NCI-H187 treated with DMSO at 0.1 percent for 48 hours (cell line): ENCODE measurements at regions not wholly inside any gene's neighbourhood (a gene's known extent, or its start where the extent isn't known, plus 50 kb on each side); places are given as distances from the start of the nearest gene placed in this dataset.

Source experiments
- DNase-seq: peaks from one replicate; lab custom pipeline; 2025; lab: John Stamatoyannopoulos, UW

GRCh38 chr12:127680516-127680915 lies 586.5 kb upstream of the TMEM132C start:
- DNase-seq: no peak

GRCh38 chr12:127681151-127681754 lies 585.7 kb upstream of the TMEM132C start:
- DNase-seq: no peak

- no peak for DNase-seq
These were observed 581.5 kb upstream of the TMEM132C start for GRCh38 chr12:127685491-127685890.

- no peak for DNase-seq
These were observed 581.0 kb upstream of the TMEM132C start for GRCh38 chr12:127685931-127686330.

- no peak for DNase-seq
These were observed 579.8 kb upstream of the TMEM132C start for GRCh38 chr12:127687181-127687580.

DNA sequence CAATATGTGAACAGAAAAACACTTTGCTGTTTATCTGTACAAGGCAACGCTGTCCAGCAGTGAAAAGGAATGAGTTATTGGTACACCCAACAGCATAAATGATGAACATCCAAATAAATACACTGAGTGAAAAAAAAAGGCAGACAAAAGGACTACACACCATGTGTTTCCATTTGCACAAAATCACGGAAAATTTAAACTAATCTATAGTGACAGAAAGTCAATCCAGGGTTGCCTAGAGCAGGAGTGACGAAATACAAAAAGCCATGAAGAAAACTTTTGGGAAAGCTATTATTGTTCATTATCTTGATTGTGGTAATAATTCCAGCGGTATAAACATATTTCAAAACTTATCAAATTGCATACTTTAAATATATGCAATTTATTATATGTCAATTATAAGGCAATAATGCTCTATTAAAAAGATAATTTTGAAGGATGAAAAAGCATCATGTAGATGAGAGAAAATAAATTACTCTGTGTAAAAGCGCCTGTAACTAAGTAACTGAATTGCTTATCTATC lies 578.0 kb upstream of the TMEM132C start:
- no peak for DNase-seq

GRCh38 chr12:127690161-127690560 lies 576.8 kb upstream of the TMEM132C start:
- no peak for DNase-seq

GRCh38 chr12:127696963-127697362 lies 570.0 kb upstream of the TMEM132C start:
- DNase-seq: no peak

- DNase-seq: no peak
These were observed 563.9 kb upstream of the TMEM132C start for GRCh38 chr12:127703026-127703425.

DNA sequence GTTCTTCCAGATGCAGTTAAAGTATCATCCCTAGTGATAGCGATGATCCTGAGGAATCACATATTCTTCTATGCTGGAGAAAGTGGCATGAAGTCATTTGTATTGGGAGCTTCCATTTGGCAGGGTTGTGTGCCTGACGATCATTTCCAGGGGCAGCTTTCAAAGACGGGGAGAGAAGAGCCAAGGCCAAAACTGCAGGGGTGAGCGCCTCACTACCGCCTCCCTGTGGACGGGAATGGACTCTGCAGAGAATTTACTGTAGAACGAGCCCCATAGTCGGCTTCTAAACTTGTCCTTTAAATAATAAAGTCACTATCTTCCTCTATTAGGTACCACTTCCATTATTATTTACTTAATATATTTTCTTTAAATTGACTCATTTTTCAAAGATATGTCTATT lies 555.9 kb upstream of the TMEM132C start:
- DNase-seq: no peak

- DNase-seq: no peak
These were observed 554.4 kb upstream of the TMEM132C start for GRCh38 chr12:127712561-127712960.

DNA sequence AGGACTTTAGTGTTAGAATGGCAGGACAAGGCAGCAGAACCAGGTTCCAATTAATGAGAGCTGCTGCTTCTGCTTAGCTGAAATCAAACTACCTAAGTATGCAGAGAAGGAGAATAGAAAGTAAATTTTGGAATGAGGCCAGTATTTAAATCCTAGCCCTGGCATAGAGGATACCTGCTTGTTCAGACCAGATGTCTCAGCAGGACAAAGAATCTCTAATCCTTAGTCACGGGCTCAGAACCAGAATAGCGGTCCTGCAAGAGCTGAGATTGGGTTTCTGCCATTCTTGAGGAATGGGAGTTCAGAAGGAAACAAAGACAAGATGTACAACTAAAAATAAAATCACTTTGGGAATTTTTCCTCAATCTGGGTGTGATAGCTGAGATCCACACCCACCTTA lies 550.8 kb upstream of the TMEM132C start:
- DNase-seq: no peak

DNA sequence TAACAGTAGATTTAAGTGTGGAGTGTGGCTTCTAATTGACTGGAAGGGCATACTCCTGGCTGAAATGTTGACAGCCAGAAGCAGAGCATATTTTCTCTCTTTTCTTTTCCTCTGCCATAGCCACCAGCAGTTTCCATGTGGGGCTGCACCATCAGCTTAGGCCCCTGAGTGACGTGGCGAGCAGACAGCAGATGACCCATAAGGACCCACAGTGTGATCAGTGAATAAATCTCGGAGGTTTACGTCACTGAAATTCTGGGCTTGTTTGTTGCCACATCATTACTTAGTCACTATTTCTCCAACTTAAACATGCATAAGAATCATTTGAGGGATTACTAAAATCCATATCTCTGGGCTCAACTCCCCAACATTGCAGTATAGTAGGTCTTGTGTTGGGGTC lies 549.7 kb upstream of the TMEM132C start:
- DNase-seq: no peak

GRCh38 chr12:127720334-127720733 lies 546.6 kb upstream of the TMEM132C start:
- DNase-seq: no peak

GRCh38 chr12:127722611-127723010 lies 544.4 kb upstream of the TMEM132C start:
- no peak for DNase-seq

- no peak for DNase-seq
These were observed 543.7 kb upstream of the TMEM132C start for GRCh38 chr12:127723251-127723650.

GRCh38 chr12:127726671-127727315 lies 540.2 kb upstream of the TMEM132C start:
- DNase-seq: no peak

DNA sequence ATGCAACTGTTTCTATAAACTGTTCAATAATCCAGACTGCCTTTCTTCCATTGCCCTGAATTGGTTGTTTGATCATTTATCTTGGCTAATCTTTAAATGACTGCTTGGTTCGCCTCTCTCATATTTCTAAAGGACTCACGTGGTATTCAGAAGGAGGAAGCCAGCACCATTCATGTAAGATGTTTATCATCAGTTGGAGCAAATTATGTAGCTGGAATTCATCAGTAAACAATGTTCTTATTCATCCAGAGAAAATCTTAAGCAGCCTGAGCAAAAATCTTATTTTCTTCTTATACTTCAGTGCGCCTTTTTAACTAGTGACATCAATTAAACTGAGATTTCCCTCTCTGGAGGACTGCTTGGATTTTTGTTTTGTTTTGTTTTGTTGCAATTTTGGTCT lies 538.7 kb upstream of the TMEM132C start:
- DNase-seq: no peak

- DNase-seq: no peak
These were observed 538.2 kb upstream of the TMEM132C start for GRCh38 chr12:127728729-127729128.

GRCh38 chr12:127729381-127729780 lies 537.6 kb upstream of the TMEM132C start:
- DNase-seq: no peak

DNA sequence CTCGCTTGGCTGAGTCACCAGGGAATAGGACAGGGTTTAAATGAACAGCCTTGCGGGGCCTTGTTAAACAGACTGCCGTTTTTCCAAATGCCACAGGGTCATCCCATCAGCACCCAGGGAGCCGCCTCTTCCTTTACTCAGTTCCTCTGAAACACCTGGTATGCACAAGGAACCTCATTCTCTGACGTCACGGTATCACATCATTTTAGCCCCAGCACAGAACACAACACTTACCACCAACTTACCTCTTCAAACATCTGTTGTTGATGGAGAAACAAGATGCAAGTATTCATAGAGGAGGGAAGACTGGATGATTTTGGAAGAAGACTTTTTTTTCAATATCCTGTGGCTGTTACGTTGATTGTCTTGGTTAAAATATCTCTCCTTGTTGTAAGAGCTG lies 535.3 kb upstream of the TMEM132C start:
- DNase-seq: no peak

DNA sequence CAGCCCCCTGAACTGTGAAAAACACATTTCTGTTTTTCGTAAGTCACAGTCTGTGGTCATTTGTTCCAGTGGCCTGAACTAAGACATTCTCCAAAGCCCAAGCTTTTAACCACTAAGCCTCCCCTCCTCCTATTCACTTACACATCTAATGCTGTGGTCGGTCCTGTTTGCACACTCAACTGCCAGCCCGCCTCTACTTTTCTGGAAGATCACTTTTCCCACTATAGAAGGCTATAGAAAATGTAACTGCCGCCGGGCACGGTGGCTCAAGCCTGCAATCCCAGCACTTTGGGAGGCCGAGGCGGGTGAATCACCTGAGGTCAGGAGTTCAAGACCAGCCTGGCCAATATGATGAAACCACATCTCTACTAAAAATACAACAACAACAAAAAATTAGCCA lies 524.7 kb upstream of the TMEM132C start:
- no peak for DNase-seq

- no peak for DNase-seq
These were observed 521.3 kb upstream of the TMEM132C start for GRCh38 chr12:127745469-127746212.
